ENCODE measurements at regions not wholly inside any gene's neighbourhood (a gene's known extent, or its start where the extent isn't known, plus 50 kb on each side); places are given as distances from the start of the nearest gene placed in this dataset.

DNA sequence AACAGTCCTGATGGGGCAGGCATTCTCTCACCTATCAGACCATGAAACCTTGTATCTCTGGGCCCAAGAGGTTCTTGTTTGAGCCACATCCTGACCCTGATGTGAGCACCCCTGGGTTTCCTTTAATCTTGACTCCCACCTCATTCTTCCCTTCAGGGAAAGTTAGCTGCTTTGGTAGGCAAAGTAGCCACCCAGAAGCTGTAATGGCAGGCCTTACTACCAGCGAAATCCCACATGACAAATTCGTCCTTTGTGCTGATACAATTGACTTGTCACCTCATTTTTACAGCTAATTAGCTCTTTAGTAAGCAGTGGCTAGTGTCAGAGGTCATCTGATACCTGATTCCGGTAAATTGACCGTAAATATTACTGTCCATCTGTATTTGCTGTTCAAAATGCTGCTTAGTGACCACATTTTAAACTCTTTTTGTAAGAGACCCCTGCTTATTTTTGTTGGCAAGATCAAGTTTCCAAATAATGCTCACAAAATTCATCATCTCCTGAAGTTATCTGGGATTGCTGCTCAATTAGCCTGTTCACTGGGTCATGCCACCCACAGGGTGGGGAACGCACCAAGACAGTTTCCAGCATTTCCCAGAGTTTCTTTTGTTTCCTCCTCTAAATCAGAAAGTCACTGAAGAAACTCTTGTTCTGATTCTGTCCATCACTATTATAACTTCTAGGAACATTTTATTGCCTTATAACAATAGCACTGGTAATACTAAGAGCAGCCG is 329.7 kb downstream of the GPAT3 start:
- TF ChIP-seq, protein P1, sequence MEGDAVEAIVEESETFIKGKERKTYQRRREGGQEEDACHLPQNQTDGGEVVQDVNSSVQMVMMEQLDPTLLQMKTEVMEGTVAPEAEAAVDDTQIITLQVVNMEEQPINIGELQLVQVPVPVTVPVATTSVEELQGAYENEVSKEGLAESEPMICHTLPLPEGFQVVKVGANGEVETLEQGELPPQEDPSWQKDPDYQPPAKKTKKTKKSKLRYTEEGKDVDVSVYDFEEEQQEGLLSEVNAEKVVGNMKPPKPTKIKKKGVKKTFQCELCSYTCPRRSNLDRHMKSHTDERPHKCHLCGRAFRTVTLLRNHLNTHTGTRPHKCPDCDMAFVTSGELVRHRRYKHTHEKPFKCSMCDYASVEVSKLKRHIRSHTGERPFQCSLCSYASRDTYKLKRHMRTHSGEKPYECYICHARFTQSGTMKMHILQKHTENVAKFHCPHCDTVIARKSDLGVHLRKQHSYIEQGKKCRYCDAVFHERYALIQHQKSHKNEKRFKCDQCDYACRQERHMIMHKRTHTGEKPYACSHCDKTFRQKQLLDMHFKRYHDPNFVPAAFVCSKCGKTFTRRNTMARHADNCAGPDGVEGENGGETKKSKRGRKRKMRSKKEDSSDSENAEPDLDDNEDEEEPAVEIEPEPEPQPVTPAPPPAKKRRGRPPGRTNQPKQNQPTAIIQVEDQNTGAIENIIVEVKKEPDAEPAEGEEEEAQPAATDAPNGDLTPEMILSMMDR (IDR thresholded peaks at IDR 0.05; ENCODE audit: borderline replicate concordance, extremely low read depth, insufficient read depth) = no peak
- Histone ChIP-seq H3K27me3 (ENCODE audit: control insufficient read depth, insufficient read depth, low read length) (no peaks in the 10 kb centered on the region), H3K4me1 (ENCODE audit: control insufficient read depth in 2 of 3, insufficient read depth in 2 of 3, low read depth in 1 of 3, low read length in 3 of 3) (no peaks in the 10 kb centered on the region), H3K9ac (ENCODE audit: low read length in 3 of 3) (no peak overlapping the region), H3K9me3 (ENCODE audit: control insufficient read depth in 2 of 3, insufficient read depth in 1 of 3, low read length in 3 of 3) (no peaks in the 10 kb centered on the region), H3K4me3 (ENCODE audit: low read length in 3 of 3) (no peak overlapping the region), H3K27ac (ENCODE audit: low read depth in 2 of 2, low read length in 2 of 2) (no peak overlapping the region), H3K36me3 (ENCODE audit: control insufficient read depth in 2 of 3, insufficient read depth in 3 of 3, low read length in 3 of 3) (no peaks in the 10 kb centered on the region)
- DNase-seq (peak in 1 of 5 donors; percentile 13), FAIRE-seq (no peak)
- intact Hi-C loops (cut with DNase I) = no loop called here

DNA sequence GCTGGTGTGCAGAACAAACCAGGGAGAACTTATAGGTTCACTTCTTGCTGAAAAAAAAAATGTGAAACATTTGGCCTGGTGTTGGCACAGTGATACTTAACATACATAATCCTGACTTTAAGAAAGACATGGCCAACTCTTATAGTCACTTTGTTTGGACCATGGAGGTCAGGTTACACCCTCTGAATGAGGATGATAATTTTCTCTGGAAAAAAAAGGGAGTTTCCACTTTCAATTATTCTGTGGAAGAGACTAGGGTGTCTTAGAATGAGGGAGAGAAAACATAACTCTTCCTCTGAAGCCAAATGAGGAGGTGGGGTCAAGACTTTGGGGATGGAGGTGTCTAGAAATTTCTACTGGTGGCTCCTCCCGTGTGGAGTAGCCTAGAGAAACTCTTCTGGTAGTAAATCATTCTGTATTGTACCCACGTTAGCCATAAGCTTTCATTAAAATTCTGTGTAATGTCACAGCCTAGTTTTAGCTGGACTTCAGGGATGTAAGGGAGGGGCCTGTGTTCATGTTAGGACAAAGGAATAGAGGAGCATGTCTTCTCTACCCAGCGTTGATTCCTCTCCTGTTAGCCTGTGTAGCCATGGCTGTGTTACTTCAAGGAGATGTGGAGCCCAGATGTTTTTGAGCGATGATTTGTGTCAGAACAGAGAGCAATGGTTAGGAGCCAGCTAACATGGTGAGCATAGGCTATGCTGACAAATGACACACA is 328.3 kb downstream of the GPAT3 start:
- Histone ChIP-seq H3K27ac (ENCODE audit: low read depth in 2 of 2, low read length in 2 of 2) (no peak overlapping the region), H3K27me3 (ENCODE audit: control insufficient read depth, insufficient read depth, low read length) (no peaks in the 10 kb centered on the region), H3K36me3 (ENCODE audit: control insufficient read depth in 2 of 3, insufficient read depth in 3 of 3, low read length in 3 of 3) (no peaks in the 10 kb centered on the region), H3K4me1 (ENCODE audit: control insufficient read depth in 2 of 3, insufficient read depth in 2 of 3, low read depth in 1 of 3, low read length in 3 of 3) (no peaks in the 10 kb centered on the region), H3K9me3 (ENCODE audit: control insufficient read depth in 2 of 3, insufficient read depth in 1 of 3, low read length in 3 of 3) (no peaks in the 10 kb centered on the region), H3K4me3 (ENCODE audit: low read length in 3 of 3) (no peak overlapping the region), H3K9ac (ENCODE audit: low read length in 3 of 3) (no peak overlapping the region)
- DNase-seq = no peak
- intact Hi-C loops (cut with DNase I) = no loop called here
- FAIRE-seq = no peak
- TF ChIP-seq, protein P1 (IDR thresholded peaks at IDR 0.05; ENCODE audit: borderline replicate concordance, extremely low read depth, insufficient read depth) = no peak

DNA sequence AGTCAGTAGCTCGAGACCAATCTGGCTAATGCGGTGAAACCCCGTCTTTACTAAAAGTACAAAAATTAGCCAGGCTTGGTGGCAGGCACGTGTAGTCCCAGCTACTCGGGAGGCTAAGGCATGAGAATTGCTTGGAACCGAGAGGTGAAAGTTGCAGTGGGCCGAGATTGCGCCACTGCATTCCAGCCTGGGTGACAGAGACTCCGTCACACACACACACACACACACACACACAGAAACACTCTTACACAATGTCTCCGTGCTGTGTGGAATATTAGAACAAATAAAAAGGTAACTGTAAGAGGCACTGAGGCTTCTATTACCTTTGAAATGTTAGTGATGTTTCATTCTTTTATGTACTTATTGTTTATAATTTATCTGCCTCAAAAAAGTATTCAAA is 326.6 kb downstream of the GPAT3 start:
- H3K36me3 ChIP-seq (ENCODE audit: control insufficient read depth in 2 of 3, insufficient read depth in 3 of 3, low read length in 3 of 3) = no peaks in the 10 kb centered on the region
- TF ChIP-seq, protein P1 (IDR thresholded peaks at IDR 0.05; ENCODE audit: borderline replicate concordance, extremely low read depth, insufficient read depth) = no peak
- H3K4me1 ChIP-seq (ENCODE audit: control insufficient read depth in 2 of 3, insufficient read depth in 2 of 3, low read depth in 1 of 3, low read length in 3 of 3) = no peaks in the 10 kb centered on the region
- H3K9me3 ChIP-seq (ENCODE audit: control insufficient read depth in 2 of 3, insufficient read depth in 1 of 3, low read length in 3 of 3) = no peaks in the 10 kb centered on the region
- no peak overlapping the region for H3K27ac ChIP-seq (ENCODE audit: low read depth in 2 of 2, low read length in 2 of 2)
- intact Hi-C loops (cut with DNase I) = no loop called here
- no peak overlapping the region for H3K4me3 ChIP-seq (ENCODE audit: low read length in 3 of 3)
- no peak overlapping the region for H3K9ac ChIP-seq (ENCODE audit: low read length in 3 of 3)
- FAIRE-seq = no peak
- no peak for DNase-seq
- no peaks in the 10 kb centered on the region for H3K27me3 ChIP-seq (ENCODE audit: control insufficient read depth, insufficient read depth, low read length)
